Globus pallidus (tissue), 1 donor: ENCODE measurements at regions not wholly inside any gene's neighbourhood (a gene's known extent, or its start where the extent isn't known, plus 50 kb on each side); places are given as distances from the start of the nearest gene placed in this dataset.
"Not testable (repeated sequence)": the region's sequence is repeated elsewhere in the genome, so short reads cannot be mapped to it uniquely, and the experiment has no call there.

ENCODE experiments used
- DNase-seq: peaks from one replicate; pipeline ENCODE4 v3.0.0-alpha.2; 2015; ENCODE audit warnings: low spot score

DNA sequence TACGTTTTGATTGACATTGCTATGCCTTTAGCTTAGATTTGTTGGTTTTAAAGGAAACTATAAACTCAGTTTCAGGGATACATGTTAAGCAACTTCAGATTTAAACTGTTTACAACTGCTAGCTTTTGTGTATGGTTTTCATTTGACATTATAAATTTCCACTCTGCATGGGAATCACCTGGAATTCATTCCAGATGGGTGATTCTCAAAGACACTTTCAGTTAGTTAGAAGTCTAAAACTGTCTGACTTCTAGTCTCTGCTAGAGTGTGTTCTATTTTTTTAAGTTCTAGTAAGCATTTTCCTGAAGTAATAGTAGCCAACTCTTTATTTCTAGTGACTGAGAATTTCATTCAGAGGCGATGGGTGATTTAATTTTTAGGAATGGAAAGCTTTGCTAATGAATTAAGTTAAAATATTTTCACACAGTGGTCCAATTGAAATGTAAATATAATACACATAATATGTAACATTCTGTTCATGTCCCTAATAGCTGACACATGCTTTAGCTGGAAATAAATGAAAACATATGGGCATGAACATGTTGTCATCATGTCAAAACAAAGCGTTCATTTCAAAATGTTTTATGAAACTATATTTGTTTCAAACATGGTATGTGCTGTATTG, 58.3 kb upstream of the CSNK1A1L start:
- DNase-seq = no peak

DNA sequence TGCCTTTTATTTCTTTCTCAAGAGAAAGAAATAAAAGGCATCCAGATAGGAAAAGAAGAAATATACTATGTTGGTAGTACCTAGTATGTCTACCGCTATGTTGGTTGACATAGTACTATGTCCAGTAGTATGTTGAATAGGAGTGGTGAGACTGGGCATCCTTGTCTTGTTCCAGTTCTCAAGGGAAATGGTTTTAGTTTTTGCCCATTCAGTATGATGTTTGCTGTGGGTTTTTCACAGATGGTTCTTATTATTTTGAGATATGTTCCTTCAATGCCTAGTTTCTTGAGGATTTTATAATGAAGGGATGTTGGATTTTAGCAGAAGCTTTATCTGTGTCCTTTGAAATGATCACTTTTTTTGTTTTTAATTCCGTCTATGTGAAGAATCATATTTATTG, 53.0 kb upstream of the CSNK1A1L start:
- DNase-seq = no peak

DNA sequence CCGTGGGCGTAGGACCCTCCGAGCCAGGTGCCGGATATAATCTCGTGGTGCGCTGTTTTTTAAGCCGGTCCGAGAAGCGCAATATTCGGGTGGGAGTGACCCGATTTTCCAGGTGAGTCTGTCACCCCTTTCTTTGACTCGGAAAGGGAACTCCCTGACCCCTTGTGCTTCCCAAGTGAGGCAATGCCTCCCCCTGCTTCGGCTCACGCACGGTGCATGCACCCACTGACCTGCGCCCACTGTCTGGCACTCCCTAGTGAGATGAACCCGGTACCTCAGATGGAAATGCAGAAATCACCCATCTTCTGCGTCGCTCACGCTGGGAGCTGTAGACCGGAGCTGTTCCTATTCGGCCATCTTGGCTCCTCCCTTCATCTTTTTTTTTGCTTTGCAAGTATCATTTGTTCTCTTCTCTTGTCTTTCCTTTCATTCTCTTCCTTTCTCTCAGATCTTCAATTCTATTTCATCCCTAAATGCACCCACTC, 50.2 kb upstream of the CSNK1A1L start:
- not testable (repeated sequence) for DNase-seq
